ENCODE measurements at regions not wholly inside any gene's neighbourhood (a gene's known extent, or its start where the extent isn't known, plus 50 kb on each side); places are given as distances from the start of the nearest gene placed in this dataset.

DNA sequence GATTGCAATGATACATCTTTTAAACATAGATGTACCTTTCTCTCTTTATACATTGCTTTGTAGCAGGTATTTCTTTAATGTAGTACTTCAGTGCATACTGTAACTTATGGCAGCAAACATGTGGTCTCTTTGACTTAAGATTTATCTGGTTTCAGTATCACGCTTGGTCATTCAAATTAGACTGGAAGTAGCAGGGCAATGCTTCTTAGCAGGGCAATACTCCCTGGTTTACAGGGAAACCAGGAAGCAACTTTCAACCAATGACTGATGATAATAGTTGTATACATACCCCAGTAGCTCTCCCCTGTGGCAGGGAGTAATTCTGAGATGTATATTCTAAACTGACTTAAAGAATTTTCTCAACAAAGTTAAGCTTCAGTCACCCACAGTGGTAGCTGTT, 761.1 kb upstream of the CDH10 start:
- H3K4me3 ChIP-seq (ENCODE audit: low read depth, low read length), result no peak overlapping the region
- DNase-seq (ENCODE audit: low read depth), result no peak

GRCh38 chr5:25399878-25400480, 755.2 kb upstream of the CDH10 start:
- no peak for DNase-seq (ENCODE audit: low read depth)
- H3K4me3 ChIP-seq (ENCODE audit: low read depth, low read length), result no peak overlapping the region
- TF ChIP-seq MYC (IDR thresholded peaks at IDR 0.05; ENCODE audit: low read depth, low read length) (no peak), POLR2A (IDR thresholded peaks at IDR 0.05; ENCODE audit: extremely low read depth, insufficient read length) (no peak)
- TF ChIP-seq, protein P1, sequence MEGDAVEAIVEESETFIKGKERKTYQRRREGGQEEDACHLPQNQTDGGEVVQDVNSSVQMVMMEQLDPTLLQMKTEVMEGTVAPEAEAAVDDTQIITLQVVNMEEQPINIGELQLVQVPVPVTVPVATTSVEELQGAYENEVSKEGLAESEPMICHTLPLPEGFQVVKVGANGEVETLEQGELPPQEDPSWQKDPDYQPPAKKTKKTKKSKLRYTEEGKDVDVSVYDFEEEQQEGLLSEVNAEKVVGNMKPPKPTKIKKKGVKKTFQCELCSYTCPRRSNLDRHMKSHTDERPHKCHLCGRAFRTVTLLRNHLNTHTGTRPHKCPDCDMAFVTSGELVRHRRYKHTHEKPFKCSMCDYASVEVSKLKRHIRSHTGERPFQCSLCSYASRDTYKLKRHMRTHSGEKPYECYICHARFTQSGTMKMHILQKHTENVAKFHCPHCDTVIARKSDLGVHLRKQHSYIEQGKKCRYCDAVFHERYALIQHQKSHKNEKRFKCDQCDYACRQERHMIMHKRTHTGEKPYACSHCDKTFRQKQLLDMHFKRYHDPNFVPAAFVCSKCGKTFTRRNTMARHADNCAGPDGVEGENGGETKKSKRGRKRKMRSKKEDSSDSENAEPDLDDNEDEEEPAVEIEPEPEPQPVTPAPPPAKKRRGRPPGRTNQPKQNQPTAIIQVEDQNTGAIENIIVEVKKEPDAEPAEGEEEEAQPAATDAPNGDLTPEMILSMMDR (IDR thresholded peaks at IDR 0.05; ENCODE audit: low read depth, low read length), result no peak

More for the DNA sequence above, 761.1 kb upstream of the CDH10 start:
- TF ChIP-seq MYC (IDR thresholded peaks at IDR 0.05; ENCODE audit: low read depth, low read length), result no peak
- no peak for TF ChIP-seq POLR2A (IDR thresholded peaks at IDR 0.05; ENCODE audit: extremely low read depth, insufficient read length)
- TF ChIP-seq, protein P1 (IDR thresholded peaks at IDR 0.05; ENCODE audit: low read depth, low read length), result no peak
- TF ChIP-seq, protein P2, sequence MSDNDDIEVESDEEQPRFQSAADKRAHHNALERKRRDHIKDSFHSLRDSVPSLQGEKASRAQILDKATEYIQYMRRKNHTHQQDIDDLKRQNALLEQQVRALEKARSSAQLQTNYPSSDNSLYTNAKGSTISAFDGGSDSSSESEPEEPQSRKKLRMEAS (IDR thresholded peaks at IDR 0.05; ENCODE audit: low read depth, low read length), result no peak

DNA sequence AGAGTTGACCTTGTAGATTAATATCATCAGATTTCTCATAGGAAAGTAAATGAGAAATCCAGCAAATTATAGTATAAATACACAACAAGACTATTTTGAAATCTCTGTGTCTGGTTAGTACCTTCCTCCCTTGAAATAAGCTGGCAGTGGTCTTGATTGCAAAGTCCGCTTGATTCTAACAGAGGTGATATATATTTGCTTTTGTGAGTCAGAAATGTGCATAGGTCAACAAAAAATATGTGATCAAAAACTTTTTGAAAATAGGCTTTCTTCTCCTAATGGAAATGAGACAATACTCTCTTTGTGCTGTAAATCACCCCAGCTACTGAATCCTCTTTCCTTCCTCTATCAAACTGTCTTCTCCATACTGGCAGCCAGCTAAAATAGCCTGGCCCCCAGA, 749.2 kb upstream of the CDH10 start:
- TF ChIP-seq, protein P1 (IDR thresholded peaks at IDR 0.05; ENCODE audit: low read depth, low read length), result no peak
- no peak for DNase-seq (ENCODE audit: low read depth)
- no peak overlapping the region for H3K4me3 ChIP-seq (ENCODE audit: low read depth, low read length)

GRCh38 chr5:25393256-25393655, 748.5 kb upstream of the CDH10 start:
- DNase-seq (ENCODE audit: low read depth), result no peak
- TF ChIP-seq, protein P1 (IDR thresholded peaks at IDR 0.05; ENCODE audit: low read depth, low read length), result no peak
- TF ChIP-seq MYC (IDR thresholded peaks at IDR 0.05; ENCODE audit: low read depth, low read length) (no peak), POLR2A (IDR thresholded peaks at IDR 0.05; ENCODE audit: extremely low read depth, insufficient read length) (no peak)
- TF ChIP-seq, protein P2 (IDR thresholded peaks at IDR 0.05; ENCODE audit: low read depth, low read length), result no peak
- no peak overlapping the region for H3K4me3 ChIP-seq (ENCODE audit: low read depth, low read length)

DNA sequence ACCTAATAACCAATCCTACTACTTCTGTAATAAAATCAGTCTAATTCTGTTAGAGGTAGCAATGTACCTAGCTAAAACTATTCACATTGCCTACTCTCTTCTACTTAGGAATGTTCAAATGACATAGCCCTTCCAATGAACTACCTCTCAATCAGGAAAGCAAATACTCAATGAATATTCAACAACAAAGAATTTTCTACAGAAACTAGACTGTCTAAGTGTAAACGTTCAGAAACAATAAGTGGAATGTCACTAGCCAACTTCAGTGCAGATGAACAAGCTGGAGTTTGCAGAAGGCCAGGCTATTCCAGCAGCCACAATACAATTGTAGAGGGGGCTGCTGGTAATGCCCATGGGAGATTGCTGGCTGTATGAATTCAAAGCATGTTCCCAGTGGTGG, 743.2 kb upstream of the CDH10 start:
- H3K4me3 ChIP-seq (ENCODE audit: low read depth, low read length), result no peak overlapping the region
- no peak for TF ChIP-seq POLR2A (IDR thresholded peaks at IDR 0.05; ENCODE audit: extremely low read depth, insufficient read length)
- no peak for TF ChIP-seq MYC (IDR thresholded peaks at IDR 0.05; ENCODE audit: low read depth, low read length)
- TF ChIP-seq, protein P1 (IDR thresholded peaks at IDR 0.05; ENCODE audit: low read depth, low read length), result no peak
- TF ChIP-seq, protein P2 (IDR thresholded peaks at IDR 0.05; ENCODE audit: low read depth, low read length), result no peak
- DNase-seq (ENCODE audit: low read depth), result no peak

DNA sequence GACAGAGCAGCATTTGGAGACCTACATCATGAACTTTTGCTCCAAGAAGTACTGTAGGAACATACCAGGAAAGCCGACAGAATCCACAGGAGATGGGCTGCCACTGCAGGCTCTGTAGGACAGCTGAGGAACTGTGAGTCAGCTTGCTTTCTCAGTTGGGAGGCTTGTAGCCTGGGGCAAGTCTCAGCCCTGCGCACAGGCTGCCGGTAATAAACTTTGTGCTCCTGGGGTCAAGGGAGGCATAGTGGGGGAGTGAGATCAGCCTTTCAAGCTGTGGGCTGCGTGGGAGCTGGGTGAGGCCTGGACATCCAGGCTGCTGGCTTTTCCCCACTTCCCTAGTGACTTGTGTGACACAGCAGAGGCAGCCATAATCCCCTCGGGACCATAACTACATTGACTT, 718.0 kb upstream of the CDH10 start:
- TF ChIP-seq, protein P1 (IDR thresholded peaks at IDR 0.05; ENCODE audit: low read depth, low read length), result no peak
- no peak for TF ChIP-seq MYC (IDR thresholded peaks at IDR 0.05; ENCODE audit: low read depth, low read length)
- TF ChIP-seq, protein P2 (IDR thresholded peaks at IDR 0.05; ENCODE audit: low read depth, low read length), result no peak
- DNase-seq (ENCODE audit: low read depth), result no peak
- H3K4me3 ChIP-seq (ENCODE audit: low read depth, low read length), result no peak overlapping the region

All from NB4 (cell line).